Daoy (cell line): ENCODE measurements at regions not wholly inside any gene's neighbourhood (a gene's known extent, or its start where the extent isn't known, plus 50 kb on each side); places are given as distances from the start of the nearest gene placed in this dataset.
"Not testable (repeated sequence)": the region's sequence is repeated elsewhere in the genome, so short reads cannot be mapped to it uniquely, and the experiment has no call there.

ENCODE experiments used
- DNase-seq: peaks from one replicate; pipeline ENCODE4 v3.0.0-alpha.2; 2015; ENCODE audit warnings: low read depth

DNA sequence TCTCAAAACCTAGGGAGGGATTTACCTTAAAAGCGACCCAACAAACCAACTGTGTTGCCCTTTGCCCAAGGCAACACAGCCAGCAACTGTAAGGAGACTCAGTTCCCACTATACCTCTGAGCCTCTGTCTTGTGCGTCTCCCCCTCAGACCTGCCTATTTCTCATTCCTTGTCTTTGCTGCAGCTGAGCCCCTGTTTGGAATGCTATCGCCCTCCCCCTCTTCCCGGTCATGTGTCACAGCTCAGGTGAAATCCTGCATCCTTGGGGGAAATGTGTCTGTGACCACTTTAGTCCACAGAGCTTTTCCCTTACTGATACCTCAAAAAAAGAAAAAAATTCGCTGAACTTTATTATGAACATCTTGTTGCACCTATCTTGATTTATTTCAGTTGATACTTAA lies 52.0 kb upstream of the LRIG1 start:
- no peak for DNase-seq

- no peak for DNase-seq
Observed at GRCh38 chr3:66553441-66554113, 52.8 kb upstream of the LRIG1 start.

GRCh38 chr3:66554178-66554577 lies 53.4 kb upstream of the LRIG1 start:
- no peak for DNase-seq

- DNase-seq = no peak
Observed at GRCh38 chr3:66555214-66555844, 54.5 kb upstream of the LRIG1 start.

DNA sequence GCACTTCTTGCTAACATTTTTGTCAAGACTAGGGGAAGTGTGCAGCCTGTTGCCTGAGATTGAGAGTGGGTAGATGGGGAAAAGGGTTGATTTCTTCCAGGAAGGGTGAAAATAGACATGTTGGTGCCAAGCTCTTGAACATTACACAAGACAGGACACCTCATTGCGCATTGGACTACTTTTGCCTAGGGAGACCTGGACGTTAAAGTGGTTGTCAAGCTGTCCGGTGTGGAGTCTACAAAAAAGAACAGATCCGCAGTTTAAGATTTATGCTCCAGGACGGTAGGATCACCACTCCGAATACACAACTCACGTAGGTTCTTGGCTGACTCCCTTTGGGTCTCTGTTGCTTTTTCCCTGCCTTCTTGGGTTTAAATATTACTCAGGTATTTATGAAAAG lies 56.3 kb upstream of the LRIG1 start:
- DNase-seq = no peak

GRCh38 chr3:66559924-66560323 lies 59.1 kb upstream of the LRIG1 start:
- not testable (repeated sequence) for DNase-seq

GRCh38 chr3:66561367-66561766 lies 60.5 kb upstream of the LRIG1 start:
- no peak for DNase-seq

DNA sequence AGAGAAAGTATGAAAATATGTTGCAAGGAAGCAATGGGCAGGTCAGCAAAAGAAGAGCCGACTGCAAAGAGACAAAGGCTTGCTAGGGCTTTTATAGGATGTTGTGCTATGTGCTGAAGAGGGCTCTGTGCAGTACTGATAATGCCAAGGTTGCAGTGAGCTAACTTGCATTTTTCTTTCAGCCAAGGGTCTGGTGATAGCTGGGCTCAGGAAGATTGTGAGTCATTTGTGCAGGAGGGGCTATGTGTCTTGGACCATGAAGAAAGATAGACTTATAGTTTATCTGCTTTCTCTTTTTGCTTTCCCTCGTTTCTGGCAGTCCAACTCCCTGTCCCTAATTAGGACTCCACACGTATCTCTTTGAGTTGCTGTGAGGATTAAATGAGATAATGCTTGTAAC lies 64.5 kb upstream of the LRIG1 start:
- no peak for DNase-seq

GRCh38 chr3:66567077-66567476 lies 66.3 kb upstream of the LRIG1 start:
- no peak for DNase-seq

DNA sequence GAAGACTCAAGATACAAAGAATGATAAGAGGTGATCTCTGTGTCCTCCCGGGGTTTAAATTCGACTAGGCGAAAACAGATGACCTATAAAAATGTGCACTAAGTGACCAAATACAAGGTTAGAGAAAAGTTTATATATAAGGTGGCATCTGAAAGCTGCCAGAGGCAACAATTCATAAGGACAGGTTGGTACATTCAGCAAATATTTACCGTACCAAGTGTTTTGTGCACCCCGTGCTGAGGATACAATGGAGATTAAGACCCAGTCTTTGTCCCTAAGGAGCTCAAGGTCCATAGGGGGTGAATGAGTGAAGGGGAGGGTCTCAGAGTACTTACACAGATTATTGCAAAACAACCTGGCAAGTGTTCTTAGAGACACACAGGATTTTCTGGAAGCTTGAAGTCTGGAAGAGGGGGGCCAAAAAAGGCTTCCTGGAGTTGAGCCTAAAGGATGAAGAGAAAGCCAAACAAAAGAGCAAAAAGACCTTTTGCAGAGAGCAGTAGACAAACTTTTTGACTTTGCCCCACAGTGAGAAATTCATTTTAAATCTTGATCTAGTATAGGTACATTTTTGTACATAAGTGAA lies 71.4 kb upstream of the LRIG1 start:
- DNase-seq = no peak

DNA sequence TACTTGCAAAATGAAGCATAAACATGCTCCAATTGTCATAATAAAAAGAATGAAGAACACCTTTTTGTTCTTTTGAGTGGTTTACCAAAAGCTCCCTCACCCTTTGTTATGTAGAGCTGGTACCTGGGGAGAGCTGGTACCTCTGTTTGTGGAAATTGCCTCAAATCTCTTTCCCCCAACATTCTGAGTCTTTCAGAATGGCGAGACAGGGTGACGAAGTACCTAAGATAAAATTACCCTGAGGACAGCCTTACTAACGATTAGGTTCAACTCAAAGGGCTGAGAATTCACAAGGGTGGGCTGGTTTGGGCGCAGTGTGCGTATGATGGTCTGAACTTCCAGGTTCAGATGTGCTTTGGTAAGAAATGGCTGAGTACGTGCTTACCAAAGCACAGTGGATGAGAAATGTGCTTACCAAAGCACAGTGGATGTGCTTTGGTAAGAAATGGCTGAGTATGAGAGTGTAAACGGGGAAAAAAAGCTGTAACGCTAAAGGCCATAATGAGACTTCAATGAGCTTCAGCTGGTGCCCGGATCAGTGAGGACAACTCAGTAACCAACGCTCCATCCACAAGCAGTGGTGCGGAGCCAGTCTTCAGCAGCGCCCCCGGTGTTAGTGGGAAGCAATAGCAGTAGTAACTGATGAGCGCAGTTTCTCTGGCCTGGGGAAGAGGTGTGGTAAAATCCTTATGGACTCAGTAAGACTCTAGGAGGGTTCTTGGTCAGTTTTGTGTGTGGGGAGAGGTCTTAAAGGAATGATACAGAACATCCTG lies 72.3 kb upstream of the LRIG1 start:
- no peak for DNase-seq

DNA sequence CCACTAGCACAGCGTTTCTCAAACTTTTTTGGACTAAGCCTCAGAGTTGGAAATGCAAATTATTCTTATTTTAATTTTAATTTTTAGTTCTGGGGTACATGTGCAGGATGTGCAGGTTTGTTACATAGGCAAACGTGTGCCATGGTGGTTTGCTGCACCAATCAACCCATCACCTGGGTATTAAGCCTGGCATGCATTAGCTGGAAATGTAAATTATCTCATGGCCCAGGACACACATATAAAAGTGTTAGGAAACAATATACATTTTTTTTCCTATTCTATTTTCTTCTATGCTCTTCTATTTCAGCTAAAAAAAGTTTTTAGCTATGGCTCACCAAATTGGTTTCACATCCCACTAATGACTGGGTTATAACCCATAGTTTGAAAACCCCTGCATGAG lies 73.3 kb upstream of the LRIG1 start:
- DNase-seq = no peak

GRCh38 chr3:66577426-66578203 lies 76.8 kb upstream of the LRIG1 start:
- no peak for DNase-seq

- no peak for DNase-seq
Observed at GRCh38 chr3:66581256-66581655, 80.4 kb upstream of the LRIG1 start.

- peak; percentile 44 for DNase-seq
Observed at GRCh38 chr3:66582721-66583423, 82.0 kb upstream of the LRIG1 start.

DNA sequence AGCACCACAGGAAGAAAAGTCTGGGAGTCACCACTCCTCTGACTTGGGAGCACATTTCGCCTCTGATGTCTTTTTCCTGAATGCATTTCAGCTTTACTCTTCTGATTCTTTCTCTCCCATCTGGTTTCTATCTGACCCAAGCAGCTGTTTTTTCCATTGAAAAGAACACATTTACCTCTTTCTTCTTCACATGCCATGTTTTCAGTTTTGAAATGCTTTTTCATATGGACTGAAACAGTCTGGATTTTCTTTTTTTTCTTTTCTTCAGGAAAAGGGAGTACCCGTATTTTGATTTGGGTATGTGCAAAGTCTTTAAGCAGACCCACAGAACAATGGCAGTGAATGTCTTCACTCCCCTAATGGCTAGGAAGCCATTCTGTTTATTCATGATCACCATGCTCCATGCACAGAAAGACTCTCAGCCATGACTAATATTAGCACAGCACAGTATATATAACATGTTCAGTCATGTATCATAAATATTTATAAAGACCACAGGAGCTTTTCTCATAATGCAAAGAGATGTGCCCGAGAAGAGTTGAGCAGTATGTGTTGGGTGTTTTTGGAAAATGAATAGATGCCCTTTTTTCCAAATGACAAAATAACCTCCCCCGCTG lies 82.7 kb upstream of the LRIG1 start:
- no peak for DNase-seq

DNA sequence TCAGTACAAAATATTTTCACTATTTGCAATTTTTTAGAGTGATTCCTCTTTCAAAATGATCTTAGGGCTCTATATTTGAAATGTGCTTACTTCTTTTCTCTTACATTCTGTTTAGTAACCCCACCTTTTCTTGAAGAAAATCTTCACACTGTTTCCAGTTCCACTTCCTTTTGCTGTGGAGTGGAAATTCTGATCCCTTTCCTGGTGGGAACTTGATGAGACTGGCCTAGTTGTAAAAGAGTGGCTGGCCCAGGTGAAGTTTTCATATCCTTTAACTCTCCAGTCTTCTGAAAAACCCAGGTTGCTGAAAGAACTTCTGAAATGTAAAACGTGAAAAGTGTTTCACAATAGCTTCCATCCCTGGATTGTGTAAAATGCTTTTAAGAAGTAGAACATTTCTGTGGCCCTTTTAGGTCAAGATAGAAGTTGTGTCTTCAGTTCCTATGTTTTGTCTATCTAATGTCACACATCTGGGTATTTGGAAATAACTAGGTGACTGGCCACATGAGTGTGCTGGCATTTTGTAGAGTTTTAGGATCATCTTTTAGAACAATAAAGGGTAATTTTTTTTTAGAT lies 84.8 kb upstream of the LRIG1 start:
- DNase-seq = no peak

GRCh38 chr3:66586853-66587252 lies 86.0 kb upstream of the LRIG1 start:
- no peak for DNase-seq

DNA sequence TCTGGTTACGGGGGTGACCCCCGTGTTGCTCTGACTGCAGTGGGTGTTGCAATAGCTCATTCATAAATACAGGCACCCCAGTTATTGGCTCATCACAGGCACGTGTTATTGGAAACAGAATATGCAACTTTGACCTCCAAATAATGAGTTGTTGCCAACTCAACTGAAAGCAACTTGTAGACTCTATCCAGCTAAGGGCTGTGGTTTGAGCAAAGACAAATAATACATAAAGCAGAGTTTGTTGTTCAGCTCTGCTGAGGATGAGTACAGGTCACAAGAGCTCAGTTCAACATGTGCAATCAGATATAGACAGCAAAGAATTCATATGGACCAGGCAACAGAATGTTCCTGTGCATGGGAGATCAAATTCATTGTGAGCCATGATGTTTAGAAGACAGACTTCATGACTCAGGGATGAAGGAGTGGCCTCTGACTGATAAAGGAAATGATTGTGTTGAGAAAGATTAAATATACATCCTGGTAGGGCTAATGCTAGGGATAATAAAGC lies 87.6 kb upstream of the LRIG1 start:
- peak; percentile 5 for DNase-seq
